ENCODE measurements at regions not wholly inside any gene's neighbourhood (a gene's known extent, or its start where the extent isn't known, plus 50 kb on each side); places are given as distances from the start of the nearest gene placed in this dataset.

- TF ChIP-seq, protein P1, sequence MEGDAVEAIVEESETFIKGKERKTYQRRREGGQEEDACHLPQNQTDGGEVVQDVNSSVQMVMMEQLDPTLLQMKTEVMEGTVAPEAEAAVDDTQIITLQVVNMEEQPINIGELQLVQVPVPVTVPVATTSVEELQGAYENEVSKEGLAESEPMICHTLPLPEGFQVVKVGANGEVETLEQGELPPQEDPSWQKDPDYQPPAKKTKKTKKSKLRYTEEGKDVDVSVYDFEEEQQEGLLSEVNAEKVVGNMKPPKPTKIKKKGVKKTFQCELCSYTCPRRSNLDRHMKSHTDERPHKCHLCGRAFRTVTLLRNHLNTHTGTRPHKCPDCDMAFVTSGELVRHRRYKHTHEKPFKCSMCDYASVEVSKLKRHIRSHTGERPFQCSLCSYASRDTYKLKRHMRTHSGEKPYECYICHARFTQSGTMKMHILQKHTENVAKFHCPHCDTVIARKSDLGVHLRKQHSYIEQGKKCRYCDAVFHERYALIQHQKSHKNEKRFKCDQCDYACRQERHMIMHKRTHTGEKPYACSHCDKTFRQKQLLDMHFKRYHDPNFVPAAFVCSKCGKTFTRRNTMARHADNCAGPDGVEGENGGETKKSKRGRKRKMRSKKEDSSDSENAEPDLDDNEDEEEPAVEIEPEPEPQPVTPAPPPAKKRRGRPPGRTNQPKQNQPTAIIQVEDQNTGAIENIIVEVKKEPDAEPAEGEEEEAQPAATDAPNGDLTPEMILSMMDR (IDR thresholded peaks at IDR 0.05 in 4 of 5, conservative IDR thresholded peaks at IDR 0.05 in 1 of 5), result no peak
- TF ChIP-seq POLR2A (IDR thresholded peaks at IDR 0.05), result no peak
These were observed 73.5 kb upstream of the API5 start for GRCh38 chr11:43238341-43238740.
